D721Med (cell line): ENCODE measurements at regions not wholly inside any gene's neighbourhood (a gene's known extent, or its start where the extent isn't known, plus 50 kb on each side); places are given as distances from the start of the nearest gene placed in this dataset.
"Not testable (repeated sequence)": the region's sequence is repeated elsewhere in the genome, so short reads cannot be mapped to it uniquely, and the experiment has no call there.

Experiments
- DNase-seq: peaks from one replicate; pipeline ENCODE4 v3.0.0; 2011; ENCODE audit warnings: low spot score; ENCODE audit not compliant: insufficient read length
- FAIRE-seq: peaks from 2 replicates; lab custom pipeline; 2011; peaks lifted over from hg19 to GRCh38; lab: Jason Lieb, UNC
- TF ChIP-seq, protein P1 (sequence below): IDR thresholded peaks from 2 replicates; pipeline ENCODE4 v1.5.1; 2012; ENCODE audit warnings: mild to moderate bottlenecking, control low read depth; ENCODE audit not compliant: insufficient read depth; ENCODE audit errors: missing control alignments

DNA sequence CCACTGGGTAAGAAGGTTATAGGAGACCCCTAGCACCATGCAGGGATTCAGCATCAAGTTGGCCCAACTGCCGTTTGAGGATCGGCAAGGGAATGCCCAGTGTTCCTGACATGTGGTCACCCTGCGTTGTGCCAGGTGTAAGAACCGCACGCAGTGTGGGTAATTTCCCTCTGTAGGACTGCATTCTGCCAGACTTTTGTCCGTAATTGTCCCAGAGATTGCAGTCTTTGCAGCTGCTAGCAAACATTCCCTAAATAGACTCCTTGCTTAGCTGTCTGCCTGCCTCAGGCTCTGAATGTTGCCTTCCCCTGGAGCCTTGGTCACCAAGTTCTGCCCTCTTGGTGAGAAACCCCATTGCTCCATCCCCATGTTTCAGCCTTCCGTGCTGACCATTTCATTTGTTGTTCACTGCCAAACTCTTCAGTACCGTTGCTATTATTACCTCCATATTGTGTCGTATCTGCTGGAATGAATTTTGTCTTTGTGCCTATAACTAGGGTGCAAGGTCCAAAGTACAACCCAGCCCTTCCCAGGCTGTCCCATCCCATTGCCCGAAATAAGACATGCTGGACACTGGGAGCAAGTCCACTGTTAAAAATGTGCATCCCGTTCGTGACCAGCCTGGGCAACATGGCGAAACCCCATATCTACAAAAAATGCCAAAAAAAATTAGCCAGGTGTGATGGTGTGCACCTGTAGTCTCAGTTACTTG is 53.8 kb upstream of the USP9X start:
- no peak for FAIRE-seq
- DNase-seq, result no peak
- TF ChIP-seq, protein P1, sequence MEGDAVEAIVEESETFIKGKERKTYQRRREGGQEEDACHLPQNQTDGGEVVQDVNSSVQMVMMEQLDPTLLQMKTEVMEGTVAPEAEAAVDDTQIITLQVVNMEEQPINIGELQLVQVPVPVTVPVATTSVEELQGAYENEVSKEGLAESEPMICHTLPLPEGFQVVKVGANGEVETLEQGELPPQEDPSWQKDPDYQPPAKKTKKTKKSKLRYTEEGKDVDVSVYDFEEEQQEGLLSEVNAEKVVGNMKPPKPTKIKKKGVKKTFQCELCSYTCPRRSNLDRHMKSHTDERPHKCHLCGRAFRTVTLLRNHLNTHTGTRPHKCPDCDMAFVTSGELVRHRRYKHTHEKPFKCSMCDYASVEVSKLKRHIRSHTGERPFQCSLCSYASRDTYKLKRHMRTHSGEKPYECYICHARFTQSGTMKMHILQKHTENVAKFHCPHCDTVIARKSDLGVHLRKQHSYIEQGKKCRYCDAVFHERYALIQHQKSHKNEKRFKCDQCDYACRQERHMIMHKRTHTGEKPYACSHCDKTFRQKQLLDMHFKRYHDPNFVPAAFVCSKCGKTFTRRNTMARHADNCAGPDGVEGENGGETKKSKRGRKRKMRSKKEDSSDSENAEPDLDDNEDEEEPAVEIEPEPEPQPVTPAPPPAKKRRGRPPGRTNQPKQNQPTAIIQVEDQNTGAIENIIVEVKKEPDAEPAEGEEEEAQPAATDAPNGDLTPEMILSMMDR, result no peak

DNA sequence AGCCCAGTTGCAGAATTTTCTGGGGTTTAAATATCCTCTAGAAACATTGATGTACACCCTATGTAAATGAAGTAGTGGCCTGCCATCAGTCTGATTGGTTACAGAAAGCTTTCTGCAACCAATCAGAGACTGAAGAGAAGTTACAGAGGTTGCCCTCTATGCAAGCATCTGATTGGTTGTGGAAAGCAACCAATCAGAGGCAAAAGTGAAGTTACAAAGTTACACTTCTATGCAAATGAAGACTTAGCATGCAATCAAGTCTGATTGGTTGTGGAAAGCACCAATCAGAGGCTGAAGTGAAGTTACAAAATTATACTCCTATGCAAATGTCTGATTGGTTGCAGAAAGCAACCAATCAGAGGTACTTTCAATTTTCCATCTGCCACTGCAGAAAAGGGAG is 51.9 kb upstream of the USP9X start:
- DNase-seq, result no peak
- TF ChIP-seq, protein P1, result no peak
- no peak for FAIRE-seq

DNA sequence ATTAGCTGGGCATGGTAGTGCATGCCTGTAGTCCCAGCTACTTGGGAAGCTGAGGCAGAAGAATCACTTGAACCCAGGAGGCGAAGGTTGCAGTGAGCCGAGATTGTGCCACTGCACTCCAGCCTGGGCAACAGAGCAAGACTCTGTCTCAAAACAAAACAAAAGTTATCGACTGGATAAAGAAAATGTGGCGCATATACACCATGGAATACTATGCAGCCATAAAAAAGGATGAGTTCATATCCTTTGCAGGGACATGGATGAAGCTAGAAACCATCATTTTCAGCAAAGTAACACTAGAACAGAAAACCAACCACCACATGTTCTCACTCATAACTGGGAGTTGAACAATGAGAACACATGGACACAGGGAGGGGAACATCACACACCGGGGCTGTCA is 50.3 kb upstream of the USP9X start:
- DNase-seq, FAIRE-seq: not testable (repeated sequence)
